Gastrocnemius medialis (tissue), 4 donors: ENCODE measurements at regions not wholly inside any gene's neighbourhood (a gene's known extent, or its start where the extent isn't known, plus 50 kb on each side); places are given as distances from the start of the nearest gene placed in this dataset.

Experiments
- CTCF ChIP-seq, 5 experiments: fragments of 450-650 bp in 3 of 5; fragments of 200-600 bp in 2 of 5; sonication (generic) in 2 of 5; IDR thresholded peaks in 4 of 5; conservative IDR thresholded peaks in 1 of 5; 1 replicate in 4 of 5; 2 replicates in 1 of 5; pipeline ENCODE4 v1.5.1; 2016 to 2019; ENCODE audit warnings: antibody characterized with exemption in 5 of 5, mild to moderate bottlenecking in 3 of 5, moderate library complexity in 3 of 5
- POLR2A ChIP-seq, 2 donors: fragments of 450-650 bp; IDR thresholded peaks; one replicate each; pipeline ENCODE4 v1.6.1; 2017; ENCODE audit warnings: antibody characterized with exemption in 2 of 2, mild to moderate bottlenecking in 2 of 2, moderate library complexity in 2 of 2

- TF ChIP-seq POLR2A (IDR thresholded peaks at IDR 0.05) (no peak), CTCF (IDR thresholded peaks at IDR 0.05 in 4 of 5, conservative IDR thresholded peaks at IDR 0.05 in 1 of 5) (no peak)
Measured at GRCh38 chr18:78908462-78909260, 71.0 kb upstream of the SALL3 start.
